ENCODE measurements at regions not wholly inside any gene's neighbourhood (a gene's known extent, or its start where the extent isn't known, plus 50 kb on each side); places are given as distances from the start of the nearest gene placed in this dataset.
"Not testable (repeated sequence)": the region's sequence is repeated elsewhere in the genome, so short reads cannot be mapped to it uniquely, and the experiment has no call there.

DNA sequence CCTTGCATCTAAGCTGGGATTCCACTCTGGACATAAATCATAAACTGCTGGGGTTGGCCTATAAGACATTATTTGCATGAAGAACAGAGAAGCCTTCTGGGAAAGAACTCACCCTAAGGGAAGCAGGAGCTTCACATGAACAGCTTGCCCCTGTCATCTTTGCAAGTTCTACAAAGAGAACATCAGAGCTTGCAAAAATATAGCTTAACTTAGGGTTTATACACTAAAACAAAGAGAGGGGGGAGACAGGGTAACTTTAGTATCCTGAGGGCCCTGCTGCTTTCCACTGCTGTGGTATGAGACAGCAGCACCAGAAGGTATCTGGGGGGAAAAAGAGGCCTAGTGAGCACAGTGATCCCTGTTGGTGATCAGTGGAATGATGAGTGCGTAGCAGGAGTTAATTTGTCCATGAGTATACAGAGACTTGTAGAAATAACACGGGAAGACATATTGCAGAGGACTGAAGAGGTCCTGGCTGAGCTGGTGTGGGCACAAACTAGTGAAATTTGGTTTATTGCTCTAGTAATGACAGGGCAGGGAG lies 116.1 kb upstream of the TSC22D1 start:
- Histone ChIP-seq H3K9me3 (no peaks in the 10 kb centered on the region), H3K27ac (no peak overlapping the region), H3K4me1 (no peaks in the 10 kb centered on the region), H3K4me3 (no peak overlapping the region), H3K36me3 (no peaks in the 10 kb centered on the region), H3K27me3 (no peaks in the 10 kb centered on the region)
- DNase-seq = no peak
- intact Hi-C loops (cut with DNase I; ENCODE audit: low total_unique reads) = no loop called here
- TF ChIP-seq, protein P1, sequence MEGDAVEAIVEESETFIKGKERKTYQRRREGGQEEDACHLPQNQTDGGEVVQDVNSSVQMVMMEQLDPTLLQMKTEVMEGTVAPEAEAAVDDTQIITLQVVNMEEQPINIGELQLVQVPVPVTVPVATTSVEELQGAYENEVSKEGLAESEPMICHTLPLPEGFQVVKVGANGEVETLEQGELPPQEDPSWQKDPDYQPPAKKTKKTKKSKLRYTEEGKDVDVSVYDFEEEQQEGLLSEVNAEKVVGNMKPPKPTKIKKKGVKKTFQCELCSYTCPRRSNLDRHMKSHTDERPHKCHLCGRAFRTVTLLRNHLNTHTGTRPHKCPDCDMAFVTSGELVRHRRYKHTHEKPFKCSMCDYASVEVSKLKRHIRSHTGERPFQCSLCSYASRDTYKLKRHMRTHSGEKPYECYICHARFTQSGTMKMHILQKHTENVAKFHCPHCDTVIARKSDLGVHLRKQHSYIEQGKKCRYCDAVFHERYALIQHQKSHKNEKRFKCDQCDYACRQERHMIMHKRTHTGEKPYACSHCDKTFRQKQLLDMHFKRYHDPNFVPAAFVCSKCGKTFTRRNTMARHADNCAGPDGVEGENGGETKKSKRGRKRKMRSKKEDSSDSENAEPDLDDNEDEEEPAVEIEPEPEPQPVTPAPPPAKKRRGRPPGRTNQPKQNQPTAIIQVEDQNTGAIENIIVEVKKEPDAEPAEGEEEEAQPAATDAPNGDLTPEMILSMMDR (IDR thresholded peaks at IDR 0.05) = no peak
- no peak for TF ChIP-seq POLR2A (IDR thresholded peaks at IDR 0.05)

DNA sequence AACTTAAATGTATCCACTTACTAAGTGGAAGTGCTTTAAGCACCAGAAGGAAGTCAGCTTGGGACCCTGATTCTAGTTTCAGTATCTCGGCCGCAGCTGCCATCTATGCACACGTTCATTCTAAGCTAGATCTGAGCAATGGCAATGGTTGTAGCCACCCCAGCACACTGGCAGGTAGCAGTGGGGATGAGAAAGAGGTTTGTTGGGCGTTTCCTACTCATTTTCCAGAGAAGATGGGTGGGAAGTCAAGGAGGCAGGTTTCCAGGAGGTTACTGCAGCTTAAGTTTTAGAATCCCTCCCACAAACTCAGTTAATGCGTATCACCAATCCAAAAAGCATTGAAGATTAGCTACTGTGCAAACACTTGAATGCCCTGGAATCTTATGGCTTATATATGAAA lies 114.2 kb upstream of the TSC22D1 start:
- Histone ChIP-seq H3K9me3 (no peaks in the 10 kb centered on the region), H3K27ac (no peak overlapping the region), H3K36me3 (no peaks in the 10 kb centered on the region), H3K27me3 (no peaks in the 10 kb centered on the region), H3K4me1 (no peaks in the 10 kb centered on the region), H3K4me3 (no peak overlapping the region)
- no peak for TF ChIP-seq POLR2A (IDR thresholded peaks at IDR 0.05)
- TF ChIP-seq, protein P1 (IDR thresholded peaks at IDR 0.05) = no peak
- intact Hi-C loops (cut with DNase I; ENCODE audit: low total_unique reads) = no loop called here
- DNase-seq = no peak

DNA sequence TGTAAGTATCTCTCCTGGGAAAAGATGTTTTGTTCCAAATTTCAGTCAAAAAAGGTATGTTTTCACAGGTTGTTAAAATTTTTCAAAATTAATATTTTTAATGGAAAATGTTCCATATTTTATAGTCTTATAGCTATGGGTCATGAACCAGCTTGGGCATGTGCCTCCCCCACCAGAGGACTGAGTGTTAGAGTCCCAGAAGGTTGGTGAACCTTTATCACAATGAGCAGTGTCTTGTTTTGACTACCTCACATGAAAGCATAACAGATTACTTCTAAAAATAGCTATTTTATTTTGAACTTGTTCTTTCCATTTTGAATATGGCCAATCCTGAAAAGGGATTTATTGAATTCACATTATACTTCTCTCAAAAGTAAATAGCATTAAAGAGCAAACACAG lies 112.5 kb upstream of the TSC22D1 start:
- no peak for TF ChIP-seq POLR2A (IDR thresholded peaks at IDR 0.05)
- TF ChIP-seq, protein P1 (IDR thresholded peaks at IDR 0.05) = no peak
- no peak overlapping the region for H3K4me3 ChIP-seq
- H3K9me3 ChIP-seq = no peaks in the 10 kb centered on the region
- H3K4me1 ChIP-seq = no peaks in the 10 kb centered on the region
- DNase-seq = no peak
- no peak overlapping the region for H3K27ac ChIP-seq
- intact Hi-C loops (cut with DNase I; ENCODE audit: low total_unique reads) = no loop called here
- no peaks in the 10 kb centered on the region for H3K27me3 ChIP-seq
- no peaks in the 10 kb centered on the region for H3K36me3 ChIP-seq

DNA sequence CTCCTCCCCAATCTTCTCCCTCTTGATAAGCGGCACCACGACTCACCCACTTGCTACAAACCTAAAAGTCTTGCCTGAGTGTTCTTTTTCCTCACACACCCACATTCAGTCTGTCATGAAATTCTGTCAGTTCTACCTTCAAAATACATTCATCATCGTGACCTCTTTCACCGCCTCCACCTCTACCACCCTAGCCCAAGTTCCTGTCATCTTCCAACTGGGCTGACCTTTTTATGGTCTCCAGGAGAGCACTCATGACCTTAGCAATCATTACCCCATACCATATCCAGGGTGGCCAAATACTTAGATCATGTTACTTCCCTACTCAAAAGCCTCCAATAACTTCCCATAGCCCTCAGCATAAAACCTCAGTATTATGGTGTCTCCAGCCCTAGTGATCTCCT lies 110.4 kb upstream of the TSC22D1 start:
- Histone ChIP-seq H3K4me1 (no peaks in the 10 kb centered on the region), H3K9me3 (no peaks in the 10 kb centered on the region), H3K27me3 (no peaks in the 10 kb centered on the region), H3K36me3 (no peaks in the 10 kb centered on the region), H3K27ac (no peak overlapping the region), H3K4me3 (no peak overlapping the region)
- intact Hi-C loops (cut with DNase I; ENCODE audit: low total_unique reads) = no loop called here
- TF ChIP-seq, protein P1 (IDR thresholded peaks at IDR 0.05) = no peak
- TF ChIP-seq POLR2A (IDR thresholded peaks at IDR 0.05) = no peak
- no peak for DNase-seq

DNA sequence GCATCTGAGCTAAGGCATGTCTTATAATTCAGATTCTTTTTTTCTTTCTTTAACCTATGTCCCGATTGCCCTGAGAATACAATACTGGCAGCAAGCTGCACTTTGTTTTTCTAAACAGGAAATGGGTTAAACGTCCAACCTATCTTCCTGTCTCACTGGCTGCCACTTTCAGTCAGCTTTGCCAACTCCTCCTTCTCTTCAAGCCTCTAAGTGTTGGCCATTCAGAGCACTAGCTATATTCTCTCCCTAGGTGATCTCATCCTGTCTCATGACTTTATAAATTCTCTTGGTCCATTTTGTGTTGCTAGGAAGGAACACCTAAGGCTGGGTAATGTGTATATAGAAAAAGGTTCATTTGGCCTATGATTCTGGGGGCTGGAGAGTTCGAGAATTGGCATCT lies 109.5 kb upstream of the TSC22D1 start:
- no peak for DNase-seq
- no peak overlapping the region for H3K27ac ChIP-seq
- no peaks in the 10 kb centered on the region for H3K4me1 ChIP-seq
- H3K36me3 ChIP-seq = no peaks in the 10 kb centered on the region
- no peak for TF ChIP-seq POLR2A (IDR thresholded peaks at IDR 0.05)
- TF ChIP-seq, protein P1 (IDR thresholded peaks at IDR 0.05) = no peak
- intact Hi-C loops (cut with DNase I; ENCODE audit: low total_unique reads) = no loop called here
- no peaks in the 10 kb centered on the region for H3K9me3 ChIP-seq
- no peak overlapping the region for H3K4me3 ChIP-seq
- no peaks in the 10 kb centered on the region for H3K27me3 ChIP-seq

DNA sequence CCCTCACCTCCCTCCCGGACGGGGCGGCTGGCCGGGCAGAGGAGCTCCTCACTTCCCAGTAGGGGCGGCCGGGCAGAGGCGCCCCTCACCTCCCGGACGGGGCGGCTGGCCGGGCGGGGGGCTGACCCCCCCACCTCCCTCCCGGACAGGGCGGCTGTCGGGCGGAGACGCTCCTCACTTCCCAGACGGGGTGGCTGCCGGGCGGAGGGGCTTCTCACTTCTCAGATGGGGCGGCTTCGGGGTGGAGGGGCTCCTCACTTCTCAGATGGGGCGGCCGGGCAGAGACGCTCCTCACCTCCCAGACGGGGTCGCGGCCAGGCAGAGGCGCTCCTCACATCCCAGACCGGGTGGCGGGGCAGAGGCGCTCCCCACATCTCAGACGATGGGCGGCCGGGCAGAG lies 106.3 kb upstream of the TSC22D1 start:
- intact Hi-C loops (cut with DNase I; ENCODE audit: low total_unique reads); H3K27me3 ChIP-seq; DNase-seq; H3K4me1 ChIP-seq; H3K9me3 ChIP-seq; H3K4me3 ChIP-seq; H3K36me3 ChIP-seq; H3K27ac ChIP-seq: not testable (repeated sequence)
